Ovary (tissue), 3 donors: ENCODE measurements at regions not wholly inside any gene's neighbourhood (a gene's known extent, or its start where the extent isn't known, plus 50 kb on each side); places are given as distances from the start of the nearest gene placed in this dataset.

Experiments
- CTCF ChIP-seq, 3 donors: fragments of 450-650 bp in 2 of 3; fragments of 200-600 bp in 1 of 3; IDR thresholded peaks; one replicate each; pipeline versions ENCODE4 v1.5.1 to v1.8.0; 2016 to 2022; ENCODE audit warnings: antibody characterized with exemption in 3 of 3, mild to moderate bottlenecking in 1 of 3
- POLR2A ChIP-seq: fragments of 450-650 bp; IDR thresholded peaks from one replicate; pipeline ENCODE4 v1.6.1; 2017; ENCODE audit warnings: antibody characterized with exemption, mild to moderate bottlenecking, moderate library complexity
- donor health status: DM: no; HTN: no; CAD: no.

GRCh38 chr9:129382281-129383018, 204.4 kb upstream of the IER5L start:
- TF ChIP-seq CTCF (IDR thresholded peaks at IDR 0.05) (no peak), POLR2A (no peak)
